OCI-LY1 (cell line): ENCODE measurements at regions not wholly inside any gene's neighbourhood (a gene's known extent, or its start where the extent isn't known, plus 50 kb on each side); places are given as distances from the start of the nearest gene placed in this dataset.

Source experiments
- CTCF ChIP-seq: fragments of 200-600 bp; sonication (generic), shearing (Covaris generic); IDR thresholded peaks from 2 replicates; pipeline ENCODE4 v1.5.1; 2017; ENCODE audit warnings: mild to moderate bottlenecking, antibody characterized with exemption, low read length, moderate library complexity, mixed read lengths
- EZH2 ChIP-seq: fragments of 200-600 bp; sonication (generic), shearing (Covaris generic); IDR thresholded peaks from 2 replicates; pipeline ENCODE4 v1.8.0; 2017; ENCODE audit warnings: borderline replicate concordance, mixed run types, mild to moderate bottlenecking, antibody characterized with exemption, low read length, moderate library complexity, mixed read lengths

GRCh38 chr13:65155861-65156260 lies 2074.3 kb downstream of the PCDH9 start:
- no peak for TF ChIP-seq CTCF
- TF ChIP-seq EZH2: no peak
